ENCODE measurements at regions not wholly inside any gene's neighbourhood (a gene's known extent, or its start where the extent isn't known, plus 50 kb on each side); places are given as distances from the start of the nearest gene placed in this dataset.

DNA sequence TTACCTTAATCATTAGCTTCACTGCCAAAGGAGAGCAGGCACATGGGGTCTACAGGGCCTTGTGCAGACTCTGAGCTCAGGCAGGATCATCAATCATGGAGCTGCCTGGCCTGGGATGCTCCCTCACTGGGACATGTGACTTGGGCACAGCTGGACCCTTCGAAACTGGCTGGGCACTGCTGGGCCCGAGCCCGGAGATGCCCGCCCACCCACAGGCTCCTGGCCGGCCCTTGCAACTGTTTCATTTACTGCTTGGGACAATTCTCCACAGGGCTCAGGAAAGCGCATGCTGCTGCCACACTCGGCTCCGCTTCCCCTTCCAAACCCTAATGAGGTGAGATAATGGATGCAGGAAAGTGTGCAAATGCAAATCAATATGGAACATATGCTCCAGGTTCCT, 387.5 kb downstream of the TRIM36 start:
- TF ChIP-seq, protein P1, sequence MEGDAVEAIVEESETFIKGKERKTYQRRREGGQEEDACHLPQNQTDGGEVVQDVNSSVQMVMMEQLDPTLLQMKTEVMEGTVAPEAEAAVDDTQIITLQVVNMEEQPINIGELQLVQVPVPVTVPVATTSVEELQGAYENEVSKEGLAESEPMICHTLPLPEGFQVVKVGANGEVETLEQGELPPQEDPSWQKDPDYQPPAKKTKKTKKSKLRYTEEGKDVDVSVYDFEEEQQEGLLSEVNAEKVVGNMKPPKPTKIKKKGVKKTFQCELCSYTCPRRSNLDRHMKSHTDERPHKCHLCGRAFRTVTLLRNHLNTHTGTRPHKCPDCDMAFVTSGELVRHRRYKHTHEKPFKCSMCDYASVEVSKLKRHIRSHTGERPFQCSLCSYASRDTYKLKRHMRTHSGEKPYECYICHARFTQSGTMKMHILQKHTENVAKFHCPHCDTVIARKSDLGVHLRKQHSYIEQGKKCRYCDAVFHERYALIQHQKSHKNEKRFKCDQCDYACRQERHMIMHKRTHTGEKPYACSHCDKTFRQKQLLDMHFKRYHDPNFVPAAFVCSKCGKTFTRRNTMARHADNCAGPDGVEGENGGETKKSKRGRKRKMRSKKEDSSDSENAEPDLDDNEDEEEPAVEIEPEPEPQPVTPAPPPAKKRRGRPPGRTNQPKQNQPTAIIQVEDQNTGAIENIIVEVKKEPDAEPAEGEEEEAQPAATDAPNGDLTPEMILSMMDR (IDR thresholded peaks at IDR 0.05): no peak
- no peak for TF ChIP-seq POLR2A (IDR thresholded peaks at IDR 0.05)
